Keratinocyte (primary cell): ENCODE measurements at regions not wholly inside any gene's neighbourhood (a gene's known extent, or its start where the extent isn't known, plus 50 kb on each side); places are given as distances from the start of the nearest gene placed in this dataset.

Experiments
- DNase-seq: peaks from one replicate; pipeline ENCODE4 v3.0.0-alpha.2; 2011; ENCODE audit warnings: low read depth, missing footprints, low spot score
- FAIRE-seq: peaks from 2 replicates; lab custom pipeline; 2011; peaks lifted over from hg19 to GRCh38; lab: Jason Lieb, UNC
- H2AFZ ChIP-seq: 2 replicates; pipeline ENCODE4 v1.6.0; 2012; ENCODE audit warnings: low read length, control low read depth, inconsistent platforms; ENCODE audit not compliant: control insufficient read depth
- H3K27ac ChIP-seq: 2 replicates; pipeline ENCODE4 v1.5.1; 2011; ENCODE audit warnings: low read length; ENCODE audit not compliant: control insufficient read depth, insufficient read depth
- H3K27me3 ChIP-seq: 3 replicates; pipeline ENCODE4 v1.6.0; 2011; ENCODE audit warnings: low read length; ENCODE audit not compliant: control insufficient read depth, insufficient read depth; ENCODE audit errors: extremely low read depth
- H3K36me3 ChIP-seq, 2 experiments: 2 replicates in 1 of 2; 3 replicates in 1 of 2; pipeline ENCODE4 v1.5.1; 2011; ENCODE audit warnings: low read length in 2 of 2, mild to moderate bottlenecking in 1 of 2; ENCODE audit not compliant: control insufficient read depth in 2 of 2, insufficient read depth in 2 of 2; ENCODE audit errors: extremely low read depth in 1 of 2
- H3K4me1 ChIP-seq: 3 replicates; pipeline ENCODE4 v1.5.1; 2011; ENCODE audit warnings: low read length; ENCODE audit not compliant: control insufficient read depth, insufficient read depth; ENCODE audit errors: extremely low read depth
- H3K4me2 ChIP-seq: 3 replicates; pipeline ENCODE4 v1.6.0; 2011; ENCODE audit warnings: low read depth, low read length; ENCODE audit not compliant: control insufficient read depth, insufficient read depth; ENCODE audit errors: extremely low read depth
- H3K4me3 ChIP-seq, 3 experiments: fragments of 200-600 bp in 1 of 3; sonication (generic) in 1 of 3; 2 replicates in 2 of 3; 3 replicates in 1 of 3; pipeline ENCODE4 v1.5.1; 2011 to 2016; ENCODE audit warnings: low read length in 3 of 3, mild to moderate bottlenecking in 3 of 3, control low read depth in 2 of 3, inconsistent platforms in 1 of 3, low read depth in 1 of 3, mixed read lengths in 1 of 3, mixed run types in 1 of 3, moderate library complexity in 1 of 3; ENCODE audit not compliant: control insufficient read depth in 2 of 3, insufficient read depth in 2 of 3; ENCODE audit errors: extremely low read depth in 1 of 3
- H3K79me2 ChIP-seq: 2 replicates; pipeline ENCODE4 v1.6.0; 2012; ENCODE audit warnings: low read length; ENCODE audit not compliant: control insufficient read depth, insufficient read depth
- H3K9ac ChIP-seq: 3 replicates; pipeline ENCODE4 v1.6.0; 2011; ENCODE audit warnings: low read length; ENCODE audit not compliant: control insufficient read depth, insufficient read depth; ENCODE audit errors: extremely low read depth
- H3K9me1 ChIP-seq: 3 replicates; pipeline ENCODE4 v1.6.0; 2011; ENCODE audit warnings: low read length; ENCODE audit not compliant: control insufficient read depth, insufficient read depth; ENCODE audit errors: extremely low read depth
- H3K9me3 ChIP-seq: 2 replicates; pipeline ENCODE4 v1.5.1; 2012; ENCODE audit warnings: low read depth, low read length; ENCODE audit not compliant: control insufficient read depth
- H4K20me1 ChIP-seq: 3 replicates; pipeline ENCODE4 v1.6.0; 2011; ENCODE audit warnings: low read length; ENCODE audit not compliant: control insufficient read depth, insufficient read depth; ENCODE audit errors: extremely low read depth
- CTCF ChIP-seq, 3 experiments: IDR thresholded peaks in 1 of 3; conservative IDR thresholded peaks in 1 of 3; optimal IDR thresholded peaks in 1 of 3; 2 replicates in 2 of 3; 3 replicates in 1 of 3; pipeline versions ENCODE3 to v1.5.1; 2011; ENCODE audit warnings: low read length in 3 of 3, mild to moderate bottlenecking in 3 of 3, moderate library complexity in 2 of 3, control low read depth in 1 of 3, inconsistent platforms in 1 of 3; ENCODE audit not compliant: insufficient read depth in 2 of 3; ENCODE audit errors: extremely low read depth in 1 of 3
- EZH2 ChIP-seq: IDR thresholded peaks from one replicate; pipeline ENCODE4 v1.6.1; 2012; ENCODE audit warnings: inconsistent platforms, mild to moderate bottlenecking, low read length, moderate library complexity
- dilution Hi-C: fragments of 300-500 bp; cut with MboI; formaldehyde crosslinking; loops from one replicate; pipeline ENCODE4 v1.7.0; 2020; ENCODE audit warnings: low sequenced_read_pairs; ENCODE audit not compliant: extremely low pct_ligation_motif_present

- Histone ChIP-seq H3K9me3 (no peaks in the 10 kb centered on the region), H4K20me1 (no peaks in the 10 kb centered on the region), H3K4me3 (no peak overlapping the region), H3K9me1 (no peaks in the 10 kb centered on the region), H3K36me3 (no peaks in the 10 kb centered on the region), H3K27me3 (no peaks in the 10 kb centered on the region), H3K4me1 (peaks cover 53% of the 10 kb centered on the region), H3K4me2 (peak overlapping the region; percentile 19), H2AFZ (no peak overlapping the region), H3K27ac (peak overlapping the region; percentile 8), H3K9ac (no peak overlapping the region), H3K79me2 (no peaks in the 10 kb centered on the region)
- TF ChIP-seq EZH2, result no peak
- TF ChIP-seq CTCF (optimal IDR thresholded peaks at IDR 0.05 in 1 of 3, IDR thresholded peaks at IDR 0.05 in 1 of 3, conservative IDR thresholded peaks at IDR 0.05 in 1 of 3; ENCODE audit: extremely low read depth in 1 of 3, insufficient read depth in 2 of 3, low read length in 3 of 3), result no peak
- no peak for DNase-seq
- FAIRE-seq, result peak; percentile 44
- dilution Hi-C loops, result no loop called here
These were observed 82.4 kb downstream of the ARF6 start for GRCh38 chr14:49975276-49975675.

GRCh38 chr14:49975799-49976198, 82.9 kb downstream of the ARF6 start:
- peak overlapping the region; percentile 19 for H3K4me2 ChIP-seq
- TF ChIP-seq EZH2 (no peak), CTCF (optimal IDR thresholded peaks at IDR 0.05 in 1 of 3, IDR thresholded peaks at IDR 0.05 in 1 of 3, conservative IDR thresholded peaks at IDR 0.05 in 1 of 3; ENCODE audit: extremely low read depth in 1 of 3, insufficient read depth in 2 of 3, low read length in 3 of 3) (no peak)
- H3K27me3 ChIP-seq, result no peaks in the 10 kb centered on the region
- H3K36me3 ChIP-seq, result no peaks in the 10 kb centered on the region
- no peaks in the 10 kb centered on the region for H3K79me2 ChIP-seq
- no peak overlapping the region for H3K9ac ChIP-seq
- no peaks in the 10 kb centered on the region for H3K9me1 ChIP-seq
- no peaks in the 10 kb centered on the region for H4K20me1 ChIP-seq
- no peak overlapping the region for H3K4me3 ChIP-seq
- dilution Hi-C loops, result no loop called here
- H3K9me3 ChIP-seq, result no peaks in the 10 kb centered on the region
- H2AFZ ChIP-seq, result no peak overlapping the region
- peaks cover 48% of the 10 kb centered on the region for H3K4me1 ChIP-seq
- peak overlapping the region; percentile 8 for H3K27ac ChIP-seq
- DNase-seq, result no peak
- FAIRE-seq, result no peak
